CD14-positive monocyte (primary cell): ENCODE measurements at regions not wholly inside any gene's neighbourhood (a gene's known extent, or its start where the extent isn't known, plus 50 kb on each side); places are given as distances from the start of the nearest gene placed in this dataset.
"Not testable (repeated sequence)": the region's sequence is repeated elsewhere in the genome, so short reads cannot be mapped to it uniquely, and the experiment has no call there.

Experiments used
- DNase-seq, 3 donors: peaks; one replicate each; pipeline ENCODE4 v3.0.0-alpha.2; 2011 to 2022
- H2AFZ ChIP-seq: 2 replicates; pipeline ENCODE4 v1.6.0; 2012; ENCODE audit warnings: mild to moderate bottlenecking, low read depth, low read length, inconsistent platforms; ENCODE audit not compliant: insufficient read depth, poor library complexity, severe bottlenecking
- H3K27ac ChIP-seq, 2 donors: 1 replicate in 1 of 2; 2 replicates in 1 of 2; pipeline ENCODE4 v1.5.1; 2012 to 2013; ENCODE audit warnings: low read length in 2 of 2, control low read depth in 1 of 2, inconsistent platforms in 1 of 2, low read depth in 1 of 2, mild to moderate bottlenecking in 1 of 2
- H3K27me3 ChIP-seq, 2 donors: one replicate each; pipeline versions ENCODE4 v1.6.0 to v1.6.1; 2011 to 2013; ENCODE audit warnings: low read length in 2 of 2; ENCODE audit not compliant: control insufficient read depth in 2 of 2, insufficient read depth in 2 of 2
- H3K36me3 ChIP-seq, 2 donors: replicated peaks in 1 of 2; 1 replicate in 1 of 2; 2 replicates in 1 of 2; pipeline versions ENCODE4 v1.5.1 to v1.6.1; 2012 to 2013; ENCODE audit warnings: low read length in 2 of 2, control low read depth in 1 of 2, inconsistent platforms in 1 of 2, mild to moderate bottlenecking in 1 of 2; ENCODE audit not compliant: insufficient read depth in 2 of 2, control insufficient read depth in 1 of 2
- H3K4me1 ChIP-seq, 2 donors: 1 replicate in 1 of 2; 2 replicates in 1 of 2; pipeline versions ENCODE4 v1.5.1 to v1.6.1; 2012 to 2013; ENCODE audit warnings: low read length in 2 of 2, control low read depth in 1 of 2, inconsistent platforms in 1 of 2, mild to moderate bottlenecking in 1 of 2, moderate library complexity in 1 of 2; ENCODE audit not compliant: insufficient read depth in 2 of 2, control insufficient read depth in 1 of 2
- H3K4me2 ChIP-seq: replicated peaks from 2 replicates; pipeline ENCODE3; 2012; ENCODE audit warnings: low read length, moderate library complexity, mild to moderate bottlenecking; ENCODE audit not compliant: poor library complexity, severe bottlenecking; ENCODE audit errors: extremely low read depth
- H3K4me3 ChIP-seq, 3 experiments: fragments of 200-600 bp in 1 of 3; sonication (generic) in 1 of 3; replicated peaks in 1 of 3; 1 replicate in 2 of 3; 2 replicates in 1 of 3; pipeline ENCODE4 v1.5.1; 2011 to 2013; ENCODE audit warnings: low read length in 3 of 3, mild to moderate bottlenecking in 3 of 3, control low read depth in 2 of 3, low read depth in 2 of 3, inconsistent platforms in 1 of 3, moderate library complexity in 1 of 3
- H3K79me2 ChIP-seq: 2 replicates; pipeline ENCODE4 v1.6.0; 2012; ENCODE audit warnings: mild to moderate bottlenecking, control low read depth, inconsistent platforms, low read length, moderate library complexity; ENCODE audit not compliant: insufficient read depth
- H3K9ac ChIP-seq: 2 replicates; pipeline ENCODE4 v1.6.0; 2017; ENCODE audit warnings: low read length, mild to moderate bottlenecking; ENCODE audit not compliant: insufficient read depth, poor library complexity, severe bottlenecking
- H3K9me3 ChIP-seq, 2 donors: replicated peaks in 1 of 2; 1 replicate in 1 of 2; 2 replicates in 1 of 2; pipeline versions ENCODE4 v1.5.1 to v1.6.1; 2012 to 2013; ENCODE audit warnings: low read length in 2 of 2, control low read depth in 1 of 2; ENCODE audit not compliant: control insufficient read depth in 1 of 2, insufficient read depth in 1 of 2
- H4K20me1 ChIP-seq: 2 replicates; pipeline ENCODE4 v1.6.0; 2012; ENCODE audit warnings: mild to moderate bottlenecking, low read length, control low read depth, moderate library complexity; ENCODE audit not compliant: insufficient read depth
- H3K27ac Mint-ChIP-seq, 7 donors: one replicate each; pipeline ENCODE4 v1.8.0; 2020; ENCODE audit warnings: mild to moderate bottlenecking in 7 of 7, mixed read lengths in 7 of 7, moderate library complexity in 6 of 7, inconsistent platforms in 2 of 7
- H3K27me3 Mint-ChIP-seq, 3 donors: one replicate each; pipeline ENCODE4 v1.8.0; 2021 to 2022; ENCODE audit warnings: low read depth in 3 of 3, mild to moderate bottlenecking in 3 of 3, mixed read lengths in 3 of 3, moderate library complexity in 3 of 3, inconsistent platforms in 1 of 3
- H3K36me3 Mint-ChIP-seq, 2 donors: one replicate each; pipeline ENCODE4 v1.8.0; 2020; ENCODE audit warnings: mixed read lengths in 2 of 2, inconsistent platforms in 1 of 2, mild to moderate bottlenecking in 1 of 2
- H3K4me1 Mint-ChIP-seq: one replicate; pipeline ENCODE4 v1.8.0; 2020; ENCODE audit warnings: mild to moderate bottlenecking, mixed read lengths
- H3K4me3 Mint-ChIP-seq, 2 donors: one replicate each; pipeline ENCODE4 v1.8.0; 2020; ENCODE audit warnings: mild to moderate bottlenecking in 2 of 2, mixed read lengths in 2 of 2, moderate library complexity in 1 of 2
- H3K9me3 Mint-ChIP-seq, 7 donors: one replicate each; pipeline ENCODE4 v1.8.0; 2020 to 2022; ENCODE audit warnings: mixed read lengths in 7 of 7, mild to moderate bottlenecking in 6 of 7, moderate library complexity in 6 of 7, inconsistent platforms in 2 of 7
- WGBS: methylation state at CpG from one replicate; pipeline ENCODE4 v1.1.5; 2013; ENCODE audit warnings: missing lambda C conversion rate; ENCODE audit not compliant: insufficient coverage; 5-methylcytosine and 5-hydroxymethylcytosine counted together
- intact Hi-C, 2 donors: fragments of 100-400 bp; cut with micrococcal nuclease; formaldehyde crosslinking; loops; one replicate each; pipeline versions ENCODE4 v1.15.0 to v1.15.1; 2023
- TF ChIP-seq, protein P1 (sequence below): fragments of 200-600 bp; IDR thresholded peaks from one replicate; pipeline ENCODE4 v1.8.0; 2022; ENCODE audit warnings: antibody characterized with exemption, mild to moderate bottlenecking

- Histone ChIP-seq H3K4me1 (peaks cover 51 to 58% of the 10 kb centered on the region in 2 donors), H3K36me3 (no peaks in the 10 kb centered on the region), H4K20me1 (no peaks in the 10 kb centered on the region), H3K9ac (no peak overlapping the region), H3K79me2 (no peaks in the 10 kb centered on the region), H3K4me2 (no peak overlapping the region), H3K27me3 (no peaks in the 10 kb centered on the region), H2AFZ (no peak overlapping the region), H3K4me3 (no peak overlapping the region), H3K27ac (no peak overlapping the region), H3K9me3 (peaks cover 9 to 10% of the 10 kb centered on the region in 2 donors)
- 90% methylated on average over 3 of the region's 6 CpGs for WGBS
- H3K4me3 Mint-ChIP-seq, result no peak overlapping the region
- peaks cover 13% of the 10 kb centered on the region for H3K4me1 Mint-ChIP-seq
- no peaks in the 10 kb centered on the region for H3K36me3 Mint-ChIP-seq
- no peak overlapping the region for H3K27ac Mint-ChIP-seq
- TF ChIP-seq, protein P1, sequence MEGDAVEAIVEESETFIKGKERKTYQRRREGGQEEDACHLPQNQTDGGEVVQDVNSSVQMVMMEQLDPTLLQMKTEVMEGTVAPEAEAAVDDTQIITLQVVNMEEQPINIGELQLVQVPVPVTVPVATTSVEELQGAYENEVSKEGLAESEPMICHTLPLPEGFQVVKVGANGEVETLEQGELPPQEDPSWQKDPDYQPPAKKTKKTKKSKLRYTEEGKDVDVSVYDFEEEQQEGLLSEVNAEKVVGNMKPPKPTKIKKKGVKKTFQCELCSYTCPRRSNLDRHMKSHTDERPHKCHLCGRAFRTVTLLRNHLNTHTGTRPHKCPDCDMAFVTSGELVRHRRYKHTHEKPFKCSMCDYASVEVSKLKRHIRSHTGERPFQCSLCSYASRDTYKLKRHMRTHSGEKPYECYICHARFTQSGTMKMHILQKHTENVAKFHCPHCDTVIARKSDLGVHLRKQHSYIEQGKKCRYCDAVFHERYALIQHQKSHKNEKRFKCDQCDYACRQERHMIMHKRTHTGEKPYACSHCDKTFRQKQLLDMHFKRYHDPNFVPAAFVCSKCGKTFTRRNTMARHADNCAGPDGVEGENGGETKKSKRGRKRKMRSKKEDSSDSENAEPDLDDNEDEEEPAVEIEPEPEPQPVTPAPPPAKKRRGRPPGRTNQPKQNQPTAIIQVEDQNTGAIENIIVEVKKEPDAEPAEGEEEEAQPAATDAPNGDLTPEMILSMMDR, result no peak
- DNase-seq, result no peak
- intact Hi-C loops, result loop anchor here in 1 of 2 donors (10.0 kb wide), 1 partner anchor 258 kb away; the partner anchor contains the start of gene TBL1XR1
- H3K9me3 Mint-ChIP-seq, result peaks cover 0 to 3% (median 0%) of the 10 kb centered on the region in 7 donors
- no peaks in the 10 kb centered on the region for H3K27me3 Mint-ChIP-seq
These were observed 255.7 kb upstream of the TBL1XR1 start for GRCh38 chr3:177452831-177453450.

DNA sequence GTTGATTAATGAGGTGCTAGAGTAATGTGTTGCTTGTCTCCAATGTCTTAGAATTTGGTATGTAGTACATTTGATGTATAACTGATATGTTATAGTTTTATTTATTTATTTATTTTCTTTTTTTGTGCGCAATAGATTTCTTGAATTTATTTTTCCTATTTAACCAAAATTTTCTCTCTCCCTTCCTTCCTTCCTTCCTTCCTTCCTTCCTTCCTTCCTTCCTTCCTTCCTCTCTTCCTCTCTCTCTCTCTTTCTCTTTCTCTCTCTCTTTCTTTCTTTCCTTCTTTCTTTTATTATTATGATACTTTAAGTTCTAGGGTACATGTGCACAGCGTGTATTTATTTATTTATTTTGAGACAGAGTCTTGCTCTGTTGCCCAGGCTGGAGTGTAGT is 256.2 kb upstream of the TBL1XR1 start:
- H3K36me3 Mint-ChIP-seq, result no peaks in the 10 kb centered on the region
- Histone ChIP-seq H2AFZ (no peak overlapping the region), H3K27ac (no peak overlapping the region), H4K20me1 (no peaks in the 10 kb centered on the region), H3K9me3 (peaks cover 10 to 14% of the 10 kb centered on the region in 2 donors), H3K4me1 (peaks cover 46 to 53% of the 10 kb centered on the region in 2 donors), H3K4me3 (no peak overlapping the region), H3K27me3 (no peaks in the 10 kb centered on the region), H3K36me3 (no peaks in the 10 kb centered on the region), H3K9ac (no peak overlapping the region), H3K79me2 (no peaks in the 10 kb centered on the region), H3K4me2 (no peak overlapping the region)
- no peak for DNase-seq
- intact Hi-C loops, result loop anchor here in 1 of 2 donors (10.0 kb wide), 1 partner anchor 259 kb away; the partner anchor contains the start of gene TBL1XR1
- H3K27me3 Mint-ChIP-seq, result no peaks in the 10 kb centered on the region
- peaks cover 8% of the 10 kb centered on the region for H3K4me1 Mint-ChIP-seq
- no peak overlapping the region for H3K4me3 Mint-ChIP-seq
- TF ChIP-seq, protein P1, result no peak
- no CpG with 5 or more reads among the region's 2 CpGs for WGBS
- H3K27ac Mint-ChIP-seq, result no peak overlapping the region
- peaks cover 0 to 3% (median 0%) of the 10 kb centered on the region in 7 donors for H3K9me3 Mint-ChIP-seq

- H3K4me3 ChIP-seq, H3K27ac ChIP-seq, H2AFZ ChIP-seq, H3K27me3 Mint-ChIP-seq, H3K36me3 ChIP-seq, H3K27me3 ChIP-seq, H4K20me1 ChIP-seq, H3K9ac ChIP-seq, H3K27ac Mint-ChIP-seq, H3K36me3 Mint-ChIP-seq, H3K4me3 Mint-ChIP-seq, H3K4me1 Mint-ChIP-seq, H3K79me2 ChIP-seq, H3K4me2 ChIP-seq, DNase-seq, H3K9me3 Mint-ChIP-seq: not testable (repeated sequence)
- Histone ChIP-seq H3K9me3 (peaks cover 10 to 14% of the 10 kb centered on the region in 2 donors), H3K4me1 (peaks cover 12 to 15% of the 10 kb centered on the region in 2 donors)
- 100% methylated on average over 1 of the region's 1 CpG for WGBS
- intact Hi-C loops, result loop anchor here in 1 of 2 donors (10.0 kb wide), 1 partner anchor 262 kb away; the partner anchor contains the start of gene TBL1XR1
These were observed 259.9 kb upstream of the TBL1XR1 start for GRCh38 chr3:177457204-177457603.
